ENCODE measurements at regions not wholly inside any gene's neighbourhood (a gene's known extent, or its start where the extent isn't known, plus 50 kb on each side); places are given as distances from the start of the nearest gene placed in this dataset.
A peak's percentile ranks its signal among the peaks of the same experiment; 100 is the strongest.

GRCh38 chr3:99218468-99218867 lies 317.0 kb upstream of the DCBLD2 start:
- Histone ChIP-seq H2BK20ac (ENCODE audit: low read depth, low read length, poor library complexity, severe bottlenecking) (no peak overlapping the region), H3K79me1 (ENCODE audit: insufficient read depth, low read depth, low read length, poor library complexity, severe bottlenecking) (no peaks in the 10 kb centered on the region), H3K27me3 (ENCODE audit: insufficient read depth, low read length) (no peaks in the 10 kb centered on the region), H2BK15ac (ENCODE audit: low read depth, low read length) (no peak overlapping the region), H3K9ac (ENCODE audit: extremely low read depth, insufficient read length, low read length) (no peak overlapping the region), H4K8ac (replicated peaks; ENCODE audit: insufficient read length, low read depth, low read length) (no peak overlapping the region), H3K4ac (ENCODE audit: low read depth, low read length) (no peak overlapping the region), H3K4me1 (ENCODE audit: insufficient read depth, low read length) (no peaks in the 10 kb centered on the region), H2BK5ac (ENCODE audit: insufficient read length, low read length) (no peak overlapping the region), H4K5ac (ENCODE audit: insufficient read length, low read depth, low read length) (no peak overlapping the region), H2BK120ac (ENCODE audit: low read depth, low read length, poor library complexity, severe bottlenecking) (no peak overlapping the region), H4K20me1 (ENCODE audit: control insufficient read depth, insufficient read depth, insufficient read length) (no peaks in the 10 kb centered on the region), H3K14ac (ENCODE audit: insufficient read depth, low read length) (no peak overlapping the region), H3K56ac (ENCODE audit: insufficient read length, low read depth, low read length) (no peak overlapping the region), H3K23ac (ENCODE audit: insufficient read length, low read depth, low read length) (no peak overlapping the region), H3K79me2 (ENCODE audit: insufficient read depth, low read length) (no peaks in the 10 kb centered on the region), H3K4me2 (ENCODE audit: insufficient read depth, insufficient read length, low read length) (no peak overlapping the region), H4K91ac (ENCODE audit: insufficient read length, low read depth, low read length) (no peak overlapping the region), H3K27ac (ENCODE audit: insufficient read length, low read depth, low read length) (no peak overlapping the region), H3T11ph (ENCODE audit: low read length) (no peak overlapping the region), H3K18ac (ENCODE audit: insufficient read length, low read depth, low read length) (no peak overlapping the region), H2AFZ (ENCODE audit: low read length) (no peak overlapping the region), H2AK5ac (ENCODE audit: insufficient read length, low read length) (no peak overlapping the region), H3K23me2 (ENCODE audit: insufficient read length, low read depth, low read length, poor library complexity, severe bottlenecking) (no peaks in the 10 kb centered on the region), H3K9me3 (ENCODE audit: control insufficient read depth, low read depth, low read length) (no peaks in the 10 kb centered on the region), H2BK12ac (ENCODE audit: insufficient read length, low read depth, low read length) (no peak overlapping the region)
- WGBS (ENCODE audit: extremely low coverage, insufficient read length, low lambda C conversion rate) = no CpG with 5 or more reads among the region's 1 CpG
- no peak overlapping the region for H3K4me3 Mint-ChIP-seq
- H3K27me3 Mint-ChIP-seq (ENCODE audit: low read depth) = no peaks in the 10 kb centered on the region
- no peaks in the 10 kb centered on the region for H3K4me1 Mint-ChIP-seq
- no peaks in the 10 kb centered on the region for H3K36me3 Mint-ChIP-seq (ENCODE audit: insufficient read depth in 1 of 3, low read depth in 3 of 3)
- H3K9me3 Mint-ChIP-seq = no peaks in the 10 kb centered on the region; a peak in 1 of 5 replicates
- no peak overlapping the region for H3K27ac Mint-ChIP-seq
- no peak for DNase-seq
- TF ChIP-seq CTCF (conservative IDR thresholded peaks at IDR 0.05) = peak; percentile 41; the same call in 2 of the 3 replicates
